ENCODE measurements at regions not wholly inside any gene's neighbourhood (a gene's known extent, or its start where the extent isn't known, plus 50 kb on each side); places are given as distances from the start of the nearest gene placed in this dataset.
"Not testable (repeated sequence)": the region's sequence is repeated elsewhere in the genome, so short reads cannot be mapped to it uniquely, and the experiment has no call there.

DNA sequence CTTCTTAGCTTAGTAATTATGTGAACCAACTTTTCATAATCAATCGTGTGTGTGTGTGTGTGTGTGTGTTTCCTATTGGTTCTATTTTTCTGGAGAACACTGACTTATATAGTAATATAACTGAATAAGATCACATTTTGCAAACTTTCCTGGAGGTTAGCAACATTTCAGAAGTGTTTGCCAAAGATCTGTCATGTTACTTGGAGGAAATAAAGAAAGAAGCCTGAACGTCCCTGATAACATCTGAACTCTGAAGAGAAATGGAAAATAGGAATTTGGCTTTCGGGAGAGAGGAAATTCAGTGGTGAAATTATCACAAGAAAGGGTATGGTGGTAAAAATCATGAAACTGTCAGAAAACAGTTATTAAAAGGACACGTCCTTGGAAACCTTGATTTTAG, 984.4 kb upstream of the AUTS2 start:
- DNase-seq = no peak

DNA sequence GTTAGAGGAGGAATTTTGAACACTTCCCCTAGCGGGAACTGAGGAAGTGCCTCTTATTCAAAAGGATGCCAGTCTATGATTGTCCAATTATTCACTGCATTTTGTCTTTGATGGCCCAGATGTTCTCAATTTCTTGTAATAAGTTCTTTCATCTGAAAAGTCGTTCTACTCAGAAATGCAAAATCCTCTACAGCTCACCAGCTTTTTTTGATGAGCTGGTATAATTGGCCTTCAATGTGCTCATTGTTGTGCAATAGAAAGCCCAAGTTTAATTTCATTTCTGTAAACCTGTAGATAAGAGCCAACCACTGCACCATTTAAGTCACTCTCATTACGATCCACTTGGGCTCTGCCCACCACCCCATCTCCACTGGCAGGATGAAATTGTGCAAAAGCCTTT, 978.7 kb upstream of the AUTS2 start:
- DNase-seq = no peak

DNA sequence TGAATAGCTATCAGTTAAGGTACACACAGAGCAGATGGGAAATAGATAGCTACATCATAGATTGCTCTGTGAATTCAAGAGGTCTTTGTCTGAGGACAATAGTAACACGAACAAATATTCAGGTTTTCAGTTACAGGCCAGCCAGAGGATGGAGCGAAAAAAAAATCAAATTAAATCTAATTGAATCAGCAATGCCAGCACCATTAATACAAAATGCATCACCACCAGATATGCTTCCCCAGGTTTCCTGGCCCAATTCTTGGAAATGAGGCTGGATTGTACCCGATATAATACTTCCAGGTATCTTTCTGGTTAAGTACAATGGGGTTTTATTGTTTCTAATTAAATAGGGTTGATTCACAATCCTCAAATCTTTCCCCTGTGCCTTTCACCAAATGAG, 975.8 kb upstream of the AUTS2 start:
- DNase-seq = peak; percentile 62

DNA sequence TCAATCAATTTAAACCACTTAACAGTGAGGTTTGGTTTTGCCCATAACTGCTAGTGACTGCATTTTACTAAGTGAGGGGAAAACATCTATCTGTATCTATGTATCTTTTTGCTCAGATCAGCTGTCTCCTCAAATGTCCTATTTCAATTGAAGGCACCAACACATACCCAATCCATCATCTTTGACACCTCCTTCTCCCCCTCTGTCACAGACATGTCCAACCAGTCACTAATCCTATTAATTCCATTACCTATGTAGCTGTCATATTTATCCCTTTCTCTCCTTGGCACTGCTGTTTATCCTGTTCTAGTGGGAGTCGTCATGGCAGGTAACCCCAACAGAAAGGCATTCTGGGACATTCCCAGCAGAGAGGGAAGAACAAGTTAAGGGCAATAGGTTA, 975.2 kb upstream of the AUTS2 start:
- DNase-seq = no peak

DNA sequence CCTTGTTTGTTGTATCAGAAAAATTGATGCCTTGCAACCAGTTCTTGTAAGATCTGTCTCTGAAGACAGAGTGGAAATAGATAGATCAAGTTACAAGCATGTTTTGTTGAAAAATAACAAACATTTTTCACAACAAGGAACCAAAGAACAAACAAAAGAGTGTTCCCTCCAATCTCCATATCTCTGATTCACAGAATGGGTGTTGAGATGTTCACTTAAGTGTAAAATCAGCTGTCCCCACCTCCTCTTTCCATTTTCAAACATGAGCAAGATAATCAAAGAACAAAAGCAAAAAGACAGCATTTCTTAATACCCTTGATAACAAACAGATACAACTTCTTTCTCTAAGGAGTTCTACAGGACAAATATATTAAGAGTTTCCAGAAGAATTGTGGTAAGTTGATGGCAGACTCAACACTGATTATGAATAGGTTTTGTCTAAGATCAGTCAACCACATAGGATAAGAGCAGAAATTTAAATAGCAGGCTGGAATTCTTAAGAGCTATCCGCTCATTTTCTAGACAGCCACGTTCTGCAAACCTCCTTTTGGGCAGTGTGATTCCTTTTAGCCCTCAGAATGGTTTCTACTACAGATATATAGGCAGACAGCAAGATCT, 970.9 kb upstream of the AUTS2 start:
- DNase-seq = no peak

DNA sequence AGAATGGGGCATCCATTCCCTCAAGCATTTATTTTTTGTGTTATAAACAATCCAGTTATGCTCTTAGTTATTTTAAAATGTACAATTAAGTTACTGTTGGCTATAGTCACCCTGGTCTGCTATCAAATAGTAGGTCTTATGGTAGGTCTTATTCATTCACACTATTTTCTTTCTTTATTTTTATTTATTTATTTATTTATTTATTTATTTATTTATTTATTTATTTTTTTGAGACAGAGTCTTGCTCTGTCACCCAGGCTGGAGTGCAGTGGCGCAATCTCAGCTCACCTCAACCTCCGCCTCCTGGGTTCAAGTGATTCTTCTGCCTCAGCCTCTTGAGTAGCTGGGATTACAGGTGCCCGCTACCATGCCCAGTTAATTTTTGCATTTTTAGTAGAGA, 967.4 kb upstream of the AUTS2 start:
- DNase-seq = not testable (repeated sequence)

DNA sequence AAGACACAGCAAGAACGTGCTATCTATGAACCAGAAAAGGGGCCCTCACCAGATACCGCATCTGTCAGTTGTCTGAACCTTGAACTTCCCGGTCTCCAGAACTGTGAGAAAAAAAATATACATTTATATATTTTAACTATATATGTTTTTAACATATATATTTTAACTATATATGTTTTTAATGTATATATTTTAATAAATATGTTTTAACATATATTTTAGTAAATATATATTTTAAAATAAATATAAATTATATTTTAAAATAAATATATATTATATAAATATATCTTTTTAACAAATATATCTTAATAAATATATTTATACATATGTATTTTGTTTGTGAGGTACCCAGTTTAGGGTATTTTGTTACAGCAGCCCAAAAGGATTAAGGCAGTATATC, 958.2 kb upstream of the AUTS2 start:
- DNase-seq = no peak

DNA sequence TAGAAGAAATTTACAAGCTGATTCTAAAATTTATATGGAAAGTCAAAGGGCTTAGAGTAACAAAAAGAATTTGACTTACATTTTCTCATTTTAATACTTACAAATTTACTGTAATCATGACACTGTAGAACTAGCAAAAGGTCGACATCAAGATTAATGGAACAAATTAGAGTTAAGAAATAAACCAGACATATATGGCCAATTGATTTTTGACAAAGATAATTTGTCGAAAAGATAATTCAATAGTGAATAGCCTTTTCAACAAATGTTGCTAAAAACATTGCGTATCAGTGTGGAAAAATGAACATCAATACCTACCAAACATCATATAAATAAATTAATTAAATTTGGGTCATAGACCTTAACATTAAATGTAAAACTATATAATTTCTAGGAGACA, 955.5 kb upstream of the AUTS2 start:
- DNase-seq = no peak

DNA sequence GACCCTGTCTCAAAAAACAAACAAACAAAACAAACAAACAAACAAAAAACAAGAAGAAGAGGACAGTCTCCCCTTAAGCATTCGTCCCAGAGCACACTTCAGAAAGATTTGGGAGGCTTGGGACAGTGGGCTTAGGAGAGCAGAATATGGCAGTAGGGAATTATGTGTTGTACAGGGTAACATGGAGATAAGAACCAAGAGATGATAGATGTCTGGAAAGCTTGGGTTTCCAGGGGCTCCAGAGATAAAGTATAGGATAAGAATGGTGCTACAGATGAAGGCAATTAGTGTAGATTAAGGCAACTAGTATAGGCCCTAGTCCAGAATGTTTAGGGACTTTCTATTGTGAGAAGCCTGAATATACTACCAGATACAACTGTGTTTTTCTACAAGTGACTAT, 934.9 kb upstream of the AUTS2 start:
- no peak for DNase-seq

DNA sequence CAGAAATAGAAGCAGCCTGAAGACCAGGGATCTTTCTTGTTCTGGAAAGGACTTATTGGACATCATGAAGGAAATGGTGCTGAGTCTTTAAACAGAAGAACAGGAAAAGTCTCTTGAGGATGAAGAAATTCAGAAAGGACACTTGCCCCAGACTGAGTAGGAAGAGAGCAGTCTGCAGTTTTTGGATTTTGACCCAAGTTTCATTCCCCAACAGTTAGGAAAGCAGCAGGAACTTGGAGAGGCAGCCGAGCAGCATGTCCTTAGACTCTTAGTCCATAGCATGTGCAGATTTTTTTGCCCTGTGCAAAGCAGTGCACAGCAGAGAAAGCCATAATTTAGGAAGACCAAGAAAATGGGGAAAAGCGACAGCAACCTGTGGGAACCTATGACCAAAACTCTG, 927.2 kb upstream of the AUTS2 start:
- DNase-seq = no peak

DNA sequence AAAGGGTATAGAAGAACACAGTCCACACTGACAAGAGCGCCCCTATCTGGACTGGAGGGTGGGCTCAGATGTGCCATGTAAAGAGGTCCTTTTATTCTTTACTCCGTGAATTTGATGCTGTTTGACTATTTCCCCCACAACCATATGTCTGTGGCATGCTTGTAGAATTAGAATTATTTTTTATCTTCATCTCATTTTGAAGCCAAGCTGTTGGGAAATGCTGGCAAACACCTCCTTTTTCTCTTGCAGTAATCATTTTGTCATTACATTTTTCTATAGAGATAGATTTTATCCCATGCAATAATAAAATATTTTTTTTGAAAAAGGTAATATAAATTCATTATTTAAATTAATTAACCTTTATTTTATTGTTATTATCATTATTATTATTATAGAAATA, 926.6 kb upstream of the AUTS2 start:
- no peak for DNase-seq

DNA sequence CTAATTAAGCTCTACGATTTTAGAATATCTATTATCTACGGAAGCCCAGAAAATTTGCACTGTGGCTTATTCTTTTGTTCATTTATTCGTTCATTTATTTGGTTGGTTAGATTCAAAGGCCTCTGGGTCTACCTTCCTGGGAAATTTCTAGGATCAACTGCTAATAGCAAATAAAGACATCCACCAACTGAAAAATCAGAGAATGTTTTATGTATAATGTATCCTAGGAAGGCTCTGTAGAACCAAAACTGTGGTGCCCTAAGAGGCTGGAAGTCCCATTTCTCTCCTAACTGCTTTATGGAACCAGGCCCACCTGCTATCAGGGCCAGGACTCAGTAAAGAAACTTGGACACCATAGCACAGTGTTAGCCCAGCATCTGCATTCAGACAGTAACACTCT, 923.4 kb upstream of the AUTS2 start:
- DNase-seq = no peak

DNA sequence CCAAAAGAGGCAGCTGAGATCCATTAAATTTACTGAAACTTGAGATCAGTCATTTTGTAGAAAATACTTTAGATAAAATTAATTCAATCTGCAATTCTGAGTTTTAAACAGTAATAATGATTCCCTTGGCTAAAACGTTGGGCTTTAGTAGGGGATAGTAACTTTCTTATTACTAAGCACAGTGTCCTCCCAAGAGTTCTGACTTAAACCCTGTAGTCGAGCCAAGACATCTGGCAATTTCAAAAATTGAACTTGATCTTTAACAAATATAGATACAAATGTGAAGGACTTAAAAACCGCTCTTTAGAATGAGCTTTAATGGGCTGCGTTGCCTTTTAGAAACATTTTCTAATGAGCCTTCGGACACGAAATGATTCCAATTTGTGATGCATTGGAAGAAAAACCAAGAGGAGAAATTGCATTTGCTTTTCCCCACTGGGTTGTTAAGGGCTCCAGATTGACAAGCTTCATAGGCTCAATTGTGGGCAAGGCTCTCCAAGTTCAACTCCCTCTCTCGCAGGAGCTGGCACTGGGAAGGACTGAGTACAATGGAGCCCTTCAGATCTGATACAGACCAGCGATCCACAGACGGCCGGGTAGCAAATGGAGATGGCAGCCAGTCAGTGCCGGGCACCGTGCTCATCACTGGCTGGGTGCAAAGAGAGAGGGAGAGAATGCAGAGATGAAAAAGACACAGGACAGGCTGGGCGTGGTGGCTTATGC, 921.3 kb upstream of the AUTS2 start:
- DNase-seq = no peak

DNA sequence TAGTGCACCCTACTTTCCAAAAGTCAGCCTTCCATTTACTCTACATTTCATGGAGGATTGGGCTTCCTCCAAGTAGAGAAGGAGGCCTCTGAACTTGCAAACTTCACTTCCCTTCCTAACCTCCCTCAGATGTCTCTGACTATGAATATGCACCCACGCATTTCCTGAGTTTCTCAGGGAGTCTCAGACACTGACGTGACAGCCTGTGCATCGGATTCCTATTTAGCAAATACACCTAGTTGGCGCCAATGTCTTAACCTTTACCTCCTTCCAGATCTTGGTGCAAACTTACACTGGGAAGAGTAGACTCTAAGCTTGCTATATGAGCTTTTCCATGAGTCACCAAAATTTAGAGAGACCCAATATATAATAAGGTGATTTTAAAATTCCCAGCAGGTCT, 920.1 kb upstream of the AUTS2 start:
- DNase-seq = no peak

DNA sequence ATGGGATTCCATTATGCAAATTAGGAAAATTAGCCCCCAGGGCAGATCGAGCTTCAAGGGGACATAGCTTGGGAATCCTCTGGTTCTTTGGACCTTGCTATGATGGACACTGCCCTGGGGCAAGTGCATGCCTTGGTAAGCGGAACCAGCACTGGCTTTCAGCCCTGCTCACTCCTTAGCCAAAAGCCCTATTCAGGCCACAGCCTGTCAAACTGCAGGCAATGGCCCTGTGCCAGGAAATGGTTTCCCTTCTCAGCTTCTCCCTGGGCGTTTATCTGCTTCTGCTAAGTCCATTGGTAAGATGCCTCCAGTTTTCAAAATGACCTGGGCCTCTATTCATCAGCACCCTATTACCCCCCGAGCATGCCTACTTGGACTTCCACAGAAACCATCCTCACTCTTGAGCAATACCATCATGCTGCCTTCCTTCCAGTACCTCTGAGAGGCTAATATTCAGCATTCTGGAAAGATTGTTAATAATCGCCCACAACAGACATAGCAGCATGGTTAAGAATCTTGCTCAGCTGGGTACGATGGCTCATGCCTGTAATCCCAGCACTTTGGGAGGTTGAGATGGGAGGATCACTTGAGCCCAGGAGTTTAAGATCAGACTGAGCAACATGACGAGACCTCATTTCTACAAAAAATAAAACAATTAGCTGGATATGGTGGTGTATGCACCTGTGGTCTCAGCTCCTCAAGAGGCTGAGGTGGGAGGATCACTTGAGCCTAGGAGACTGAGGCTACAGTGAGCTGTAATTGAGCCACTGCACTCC, 918.6 kb upstream of the AUTS2 start:
- peak; percentile 58 for DNase-seq

DNA sequence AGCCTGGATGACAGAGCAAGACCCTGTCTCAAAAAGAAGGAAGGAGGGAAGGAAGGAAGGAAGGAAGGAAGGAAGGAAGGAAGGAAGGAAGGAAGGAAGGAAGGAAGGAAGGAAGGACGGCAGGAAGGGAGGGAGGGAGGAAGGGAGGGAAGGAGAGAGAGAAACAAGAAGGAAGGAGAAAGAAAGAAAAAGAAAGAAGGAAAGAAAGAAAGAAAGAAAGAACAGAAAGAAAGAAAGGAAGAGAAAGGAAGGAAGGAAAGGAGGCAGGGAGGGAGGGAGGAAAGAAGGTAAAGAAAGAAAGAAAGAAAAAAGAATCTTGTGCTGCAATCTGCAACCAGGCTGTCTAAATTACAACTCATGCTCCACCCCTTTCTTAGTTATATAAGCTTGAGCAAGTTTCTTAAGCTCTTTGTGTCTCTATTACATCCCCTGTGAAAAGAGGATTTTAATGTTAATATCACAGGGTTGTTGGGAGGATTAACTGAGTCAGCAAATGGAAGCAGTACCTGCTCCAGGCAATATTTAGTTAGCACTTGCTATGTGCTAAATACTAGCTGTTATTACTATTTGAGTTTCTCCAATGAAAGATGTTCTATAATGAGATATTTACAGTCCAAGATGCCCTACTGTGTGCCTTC, 917.9 kb upstream of the AUTS2 start:
- DNase-seq = no peak

DNA sequence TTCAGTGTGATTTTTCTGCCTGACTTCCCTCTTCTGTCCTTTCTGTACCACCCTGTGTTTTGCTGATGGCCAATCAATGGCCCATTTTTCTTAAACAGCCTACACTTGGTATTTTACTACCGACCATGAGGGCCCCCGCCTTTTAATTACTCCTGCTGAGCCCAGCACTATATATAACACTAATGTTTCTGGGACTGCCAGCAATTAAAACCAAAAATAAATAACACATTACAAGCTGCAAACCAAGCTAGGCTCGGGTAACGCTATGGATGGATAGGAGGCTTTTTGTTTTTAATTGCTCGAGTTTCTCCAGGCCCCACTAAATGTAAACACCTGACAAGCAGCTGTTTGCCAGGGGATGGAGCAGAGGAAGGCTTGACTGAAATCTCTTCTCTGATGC, 915.4 kb upstream of the AUTS2 start:
- peak; percentile 90 for DNase-seq

DNA sequence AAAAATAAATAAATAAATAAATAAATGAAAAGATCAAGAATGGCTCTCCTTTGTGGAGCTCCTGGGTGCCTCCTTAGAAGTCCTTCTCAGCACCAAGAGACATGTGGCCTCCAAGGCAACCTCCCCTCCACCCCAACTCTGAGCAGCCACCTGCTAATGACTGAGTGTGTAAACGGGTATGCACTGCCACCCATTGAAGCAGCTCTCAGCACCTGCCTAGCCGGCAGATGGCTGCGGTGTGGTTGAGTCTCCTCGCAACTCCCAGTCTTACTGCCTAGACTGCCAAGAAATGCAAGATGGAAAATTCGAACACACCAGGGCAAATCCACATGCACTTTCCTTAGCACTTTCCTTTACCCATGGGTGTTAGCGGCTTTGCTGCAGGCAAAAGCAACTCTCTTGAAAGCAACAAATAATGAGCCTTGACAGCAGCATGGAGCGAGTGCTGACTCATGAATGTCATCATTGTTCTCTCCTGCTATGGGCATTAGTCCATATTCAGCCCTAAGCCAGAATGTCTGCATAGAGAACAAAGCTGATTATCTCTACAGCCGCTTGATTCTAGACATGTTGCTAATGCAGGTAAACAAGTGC, 913.9 kb upstream of the AUTS2 start:
- DNase-seq = peak; percentile 87

DNA sequence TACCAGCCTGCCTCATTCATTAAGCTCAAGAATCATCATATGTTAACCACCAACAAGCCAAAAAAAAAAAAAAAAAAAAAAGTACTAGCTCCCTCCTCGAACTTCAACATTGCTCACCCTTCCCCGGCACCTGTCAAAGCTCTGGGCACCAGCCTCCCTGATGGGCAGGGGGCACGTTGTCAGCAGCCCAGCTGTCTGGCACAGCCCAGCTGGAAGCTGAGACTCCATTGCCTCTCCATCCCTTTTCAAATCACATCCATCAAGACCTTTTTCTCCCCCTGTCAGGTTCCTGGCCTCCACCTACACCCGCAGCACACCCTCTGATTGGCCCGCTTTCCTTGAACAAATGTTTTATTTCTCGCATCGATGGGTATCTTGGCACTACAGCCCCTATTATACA, 913.3 kb upstream of the AUTS2 start:
- peak; percentile 76 for DNase-seq

DNA sequence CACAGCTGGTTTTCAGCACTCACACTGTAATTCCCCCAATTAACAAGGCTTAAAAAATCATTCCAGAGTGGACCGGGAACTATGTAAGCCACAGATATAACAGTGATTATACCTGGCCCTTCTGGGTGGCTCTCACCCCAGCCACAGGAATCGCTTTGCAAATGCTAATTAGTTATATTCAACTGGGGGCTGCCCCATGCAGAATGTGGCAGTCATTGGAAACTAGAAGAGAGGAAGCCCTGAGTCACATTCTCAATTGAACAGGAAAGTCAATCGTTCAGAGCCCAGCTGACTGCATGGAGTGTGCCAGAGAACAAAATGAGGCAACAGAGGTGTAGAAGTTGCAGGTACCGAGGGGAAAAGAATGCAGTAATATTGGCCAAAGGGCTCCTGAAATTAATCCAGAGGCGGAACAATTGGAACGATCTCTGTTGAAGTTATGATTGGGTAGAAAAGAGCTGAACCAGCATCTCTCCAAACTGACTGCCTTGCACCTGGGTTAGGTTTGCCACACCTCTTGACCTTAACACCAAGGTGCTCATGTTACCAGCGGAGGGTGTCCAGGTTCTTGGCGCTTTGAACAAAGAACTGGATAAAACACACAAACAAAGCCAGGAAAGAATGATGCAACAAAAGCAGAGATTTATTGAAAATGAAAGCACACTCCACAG, 909.7 kb upstream of the AUTS2 start:
- peak; percentile 59 for DNase-seq

DNA sequence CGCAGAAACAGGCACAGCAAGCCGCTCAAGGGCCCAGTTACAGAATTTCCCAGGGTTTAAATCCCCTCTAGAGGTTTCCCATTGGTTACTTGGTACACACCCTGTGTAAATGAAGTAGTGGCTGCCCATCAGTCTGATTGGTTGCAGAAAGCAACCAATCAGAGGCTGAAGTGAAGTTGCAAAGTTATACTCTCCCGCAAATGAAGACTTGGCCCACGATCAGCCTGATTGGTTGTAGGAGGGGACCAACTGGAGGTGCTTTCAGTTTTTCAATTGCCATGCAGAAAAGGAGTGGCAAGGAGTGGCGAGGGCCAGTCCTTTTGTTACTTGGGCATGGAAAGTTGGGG, 909.2 kb upstream of the AUTS2 start:
- DNase-seq = no peak

DNA sequence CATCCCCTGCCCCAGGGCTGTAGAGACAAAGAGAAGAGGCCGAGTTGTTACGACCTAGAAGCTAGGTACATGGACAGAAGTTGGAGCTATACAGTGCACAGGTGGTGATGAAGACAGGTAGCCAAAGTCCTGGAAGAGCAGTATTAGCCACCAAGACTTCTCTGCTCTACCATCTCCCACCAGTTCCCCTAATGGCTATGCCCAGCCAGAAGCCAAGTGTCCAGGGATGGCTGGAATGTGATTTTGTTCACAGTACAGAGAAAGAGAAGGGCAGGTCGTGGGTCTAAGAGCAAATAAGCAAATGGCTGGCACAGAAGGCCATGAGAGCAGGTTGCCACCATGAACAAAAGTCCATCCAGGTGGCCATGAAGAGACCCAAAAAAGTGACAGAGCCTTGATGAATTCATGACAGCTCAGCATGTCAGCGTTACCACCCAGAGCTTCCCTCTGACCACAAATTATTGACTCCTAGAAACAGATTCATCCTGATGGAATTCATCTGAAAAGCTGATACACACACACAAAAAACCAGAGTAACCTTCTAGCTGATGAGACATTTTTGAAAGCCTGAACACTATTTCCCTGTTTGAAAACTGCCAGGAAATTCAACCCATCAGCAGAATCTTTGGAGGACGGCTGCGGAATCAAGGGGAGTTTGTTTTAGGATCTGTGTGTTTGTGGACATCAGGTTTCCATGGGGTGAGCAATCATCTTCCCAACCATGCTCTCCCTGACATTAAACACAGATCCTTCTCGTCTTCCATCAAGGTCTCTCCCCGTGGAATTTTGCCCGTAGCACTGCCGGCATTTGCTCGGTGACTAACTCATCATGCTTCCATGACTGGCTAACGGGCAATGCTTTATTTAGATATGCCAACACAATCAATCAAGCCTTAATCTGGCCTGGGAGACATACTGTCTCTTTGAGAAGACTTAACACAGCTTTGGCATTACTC, 906.7 kb upstream of the AUTS2 start:
- DNase-seq = no peak

Measured in NCI-H345 (cell line).